OCI-LY1 (cell line): ENCODE measurements at regions not wholly inside any gene's neighbourhood (a gene's known extent, or its start where the extent isn't known, plus 50 kb on each side); places are given as distances from the start of the nearest gene placed in this dataset.
"Not testable (repeated sequence)": the region's sequence is repeated elsewhere in the genome, so short reads cannot be mapped to it uniquely, and the experiment has no call there.

ENCODE experiments used
- H2AFZ ChIP-seq: fragments of 200-600 bp; sonication (generic), shearing (Covaris generic); 2 replicates; pipeline ENCODE4 v1.6.0; 2014; ENCODE audit warnings: antibody characterized with exemption, mild to moderate bottlenecking, low read length
- H3F3A ChIP-seq: fragments of 200-600 bp; sonication (generic), shearing (Covaris generic); 2 replicates; pipeline ENCODE4 v1.6.0; 2014; ENCODE audit warnings: mild to moderate bottlenecking, antibody characterized with exemption, low read length, moderate library complexity; ENCODE audit not compliant: insufficient read depth
- H3K27ac ChIP-seq: fragments of 200-600 bp; sonication (generic); 2 replicates; pipeline ENCODE4 v1.5.1; 2014; ENCODE audit warnings: low read length, mixed run types, mild to moderate bottlenecking, low read depth; ENCODE audit not compliant: poor library complexity, severe bottlenecking
- H3K27me3 ChIP-seq: fragments of 200-600 bp; sonication (generic); 2 replicates; pipeline ENCODE4 v1.6.0; 2014; ENCODE audit warnings: antibody characterized with exemption, mild to moderate bottlenecking, low read length, moderate library complexity; ENCODE audit not compliant: insufficient read depth
- H3K36me3 ChIP-seq: fragments of 200-600 bp; sonication (generic); 2 replicates; pipeline ENCODE4 v1.6.1; 2014; ENCODE audit warnings: mild to moderate bottlenecking, antibody characterized with exemption, low read length, moderate library complexity, mixed read lengths; ENCODE audit not compliant: insufficient read depth
- H3K4me1 ChIP-seq: fragments of 200-600 bp; sonication (generic); 2 replicates; pipeline ENCODE4 v1.5.1; 2014; ENCODE audit warnings: mild to moderate bottlenecking, low read length, moderate library complexity; ENCODE audit not compliant: insufficient read depth, severe bottlenecking
- H3K4me2 ChIP-seq: fragments of 200-600 bp; sonication (generic), shearing (Covaris generic); 2 replicates; pipeline ENCODE4 v1.6.1; 2014; ENCODE audit warnings: low read length
- H3K4me3 ChIP-seq: fragments of 200-600 bp; sonication (generic); 2 replicates; pipeline ENCODE4 v1.5.1; 2014; ENCODE audit warnings: low read length, low read depth, mild to moderate bottlenecking, mixed read lengths; ENCODE audit not compliant: poor library complexity, severe bottlenecking
- H3K79me2 ChIP-seq: fragments of 200-600 bp; shearing (Covaris generic); 2 replicates; pipeline ENCODE4 v1.6.1; 2016; ENCODE audit warnings: mixed run types, low read length, mixed read lengths; ENCODE audit not compliant: insufficient read depth
- H3K9ac ChIP-seq: fragments of 200-600 bp; sonication (generic), shearing (Covaris generic); 2 replicates; pipeline ENCODE4 v1.6.1; 2014; ENCODE audit warnings: mild to moderate bottlenecking, low read length, mixed read lengths
- H3K9me2 ChIP-seq: fragments of 200-600 bp; sonication (generic), shearing (Covaris generic); 2 replicates; pipeline ENCODE4 v1.6.1; 2014; ENCODE audit warnings: low read depth, mild to moderate bottlenecking, low read length, mixed read lengths
- H3K9me3 ChIP-seq: fragments of 200-600 bp; shearing (Covaris generic); 2 replicates; pipeline ENCODE4 v1.6.1; 2014; ENCODE audit warnings: low read length, mixed read lengths
- H4K20me1 ChIP-seq: fragments of 200-600 bp; sonication (generic), shearing (Covaris generic); 2 replicates; pipeline ENCODE4 v1.6.0; 2016; ENCODE audit warnings: mild to moderate bottlenecking, low read length; ENCODE audit not compliant: insufficient read depth
- CTCF ChIP-seq: fragments of 200-600 bp; sonication (generic), shearing (Covaris generic); IDR thresholded peaks from 2 replicates; pipeline ENCODE4 v1.5.1; 2017; ENCODE audit warnings: mild to moderate bottlenecking, antibody characterized with exemption, low read length, moderate library complexity, mixed read lengths
- EZH2 ChIP-seq: fragments of 200-600 bp; sonication (generic), shearing (Covaris generic); IDR thresholded peaks from 2 replicates; pipeline ENCODE4 v1.8.0; 2017; ENCODE audit warnings: borderline replicate concordance, mixed run types, mild to moderate bottlenecking, antibody characterized with exemption, low read length, moderate library complexity, mixed read lengths

- Histone ChIP-seq H3K79me2 (no peaks in the 10 kb centered on the region), H3K9me3 (no peaks in the 10 kb centered on the region), H2AFZ (no peak overlapping the region), H3K4me3 (no peak overlapping the region), H3K27ac (no peak overlapping the region), H4K20me1 (no peaks in the 10 kb centered on the region), H3K4me1 (no peaks in the 10 kb centered on the region), H3K36me3 (no peaks in the 10 kb centered on the region), H3K4me2 (no peak overlapping the region), H3K27me3 (no peaks in the 10 kb centered on the region), H3K9me2 (no peaks in the 10 kb centered on the region), H3F3A (no peaks in the 10 kb centered on the region), H3K9ac (no peak overlapping the region)
- TF ChIP-seq EZH2 (no peak), CTCF (no peak)
These were observed 304.8 kb upstream of the STAC start for GRCh38 chr3:36075491-36075890.

DNA sequence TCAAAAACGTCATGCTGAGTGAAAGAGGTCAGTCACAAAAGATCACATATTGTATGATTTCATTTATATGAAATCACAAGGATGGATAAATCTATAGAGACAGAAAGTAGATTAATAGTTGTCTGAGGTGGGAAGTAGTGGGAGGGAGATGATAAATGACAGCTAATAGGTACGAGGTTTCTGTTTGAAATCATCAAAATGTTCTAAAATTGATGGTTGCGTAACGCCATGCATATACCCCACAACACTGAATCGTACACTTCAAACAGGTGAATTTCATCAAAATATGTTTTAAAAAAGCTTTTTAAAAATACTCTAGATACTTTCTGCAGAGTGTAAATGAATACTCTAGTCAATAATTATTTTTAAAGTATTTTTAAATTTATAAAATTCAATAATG is 303.0 kb upstream of the STAC start:
- H3K9me3 ChIP-seq: no peaks in the 10 kb centered on the region
- no peak overlapping the region for H3K4me2 ChIP-seq
- H3K27me3 ChIP-seq: no peaks in the 10 kb centered on the region
- TF ChIP-seq EZH2: no peak
- no peak for TF ChIP-seq CTCF
- no peak overlapping the region for H3K4me3 ChIP-seq
- H3K27ac ChIP-seq: no peak overlapping the region
- H3K9me2 ChIP-seq: no peaks in the 10 kb centered on the region
- no peaks in the 10 kb centered on the region for H3K36me3 ChIP-seq
- H3K79me2 ChIP-seq: no peaks in the 10 kb centered on the region
- H2AFZ ChIP-seq: no peak overlapping the region
- no peaks in the 10 kb centered on the region for H3F3A ChIP-seq
- H3K9ac ChIP-seq: no peak overlapping the region
- no peaks in the 10 kb centered on the region for H3K4me1 ChIP-seq
- no peaks in the 10 kb centered on the region for H4K20me1 ChIP-seq

DNA sequence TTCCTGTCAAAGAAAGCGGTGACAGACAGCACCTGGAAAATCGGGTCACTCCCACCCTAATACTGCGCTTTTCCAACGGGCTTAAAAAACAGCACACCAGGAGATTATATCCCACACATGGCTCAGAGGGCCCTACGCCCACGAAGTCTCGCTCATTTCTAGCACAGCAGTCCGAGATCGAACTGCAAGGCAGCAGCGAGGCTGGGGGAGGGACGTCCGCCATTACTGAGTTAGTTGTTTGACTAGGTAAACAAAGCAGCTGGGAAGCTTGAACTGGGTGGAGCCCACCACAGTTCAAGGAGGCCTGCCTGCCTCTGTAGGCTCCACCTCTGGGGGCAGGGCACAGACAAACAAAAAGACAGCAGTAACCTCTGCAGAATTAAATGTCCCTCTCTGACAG is 297.3 kb upstream of the STAC start:
- not testable (repeated sequence) for H3K79me2 ChIP-seq, H3K27me3 ChIP-seq, H3K4me1 ChIP-seq, H3K27ac ChIP-seq, H3K9me3 ChIP-seq, H3K9ac ChIP-seq, H2AFZ ChIP-seq, H4K20me1 ChIP-seq, H3K4me3 ChIP-seq, H3K36me3 ChIP-seq, H3F3A ChIP-seq, H3K9me2 ChIP-seq, H3K4me2 ChIP-seq

DNA sequence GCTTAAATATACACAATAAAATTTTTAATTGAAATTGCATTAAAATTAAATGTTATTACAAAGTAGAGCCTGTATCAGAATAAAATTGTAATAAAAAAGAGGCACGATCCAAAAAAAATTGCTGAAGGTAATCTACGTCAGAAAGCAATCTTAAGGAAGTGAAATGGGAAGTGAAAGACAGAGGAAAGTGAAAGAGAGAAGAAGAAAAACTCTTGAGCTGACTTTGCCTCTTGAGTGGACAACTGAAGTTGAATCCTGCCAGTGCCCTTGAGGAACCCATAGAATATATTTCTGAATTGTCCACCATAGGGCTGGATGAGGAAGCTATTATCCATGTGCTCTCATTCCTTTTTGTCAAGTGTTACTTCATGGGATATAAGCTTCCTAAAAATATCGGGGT is 285.1 kb upstream of the STAC start:
- Histone ChIP-seq H3K27ac (no peak overlapping the region), H2AFZ (no peak overlapping the region), H3K4me1 (no peaks in the 10 kb centered on the region), H4K20me1 (no peaks in the 10 kb centered on the region), H3K9me2 (no peaks in the 10 kb centered on the region), H3K9ac (no peak overlapping the region), H3K9me3 (no peaks in the 10 kb centered on the region), H3K4me3 (no peak overlapping the region), H3K36me3 (no peaks in the 10 kb centered on the region), H3K4me2 (no peak overlapping the region), H3F3A (no peaks in the 10 kb centered on the region), H3K27me3 (no peaks in the 10 kb centered on the region), H3K79me2 (no peaks in the 10 kb centered on the region)
- TF ChIP-seq CTCF: no peak
- no peak for TF ChIP-seq EZH2
